HG03575 (cell line): ENCODE measurements at regions not wholly inside any gene's neighbourhood (a gene's known extent, or its start where the extent isn't known, plus 50 kb on each side); places are given as distances from the start of the nearest gene placed in this dataset.

Source experiments
- ATAC-seq: cut with Tn5 transposase; IDR thresholded peaks from one replicate; pipeline ENCODE4 v1.9.1; 2021; ENCODE audit not compliant: unreplicated experiment, insufficient number of reproducible peaks, low FRiP score; ENCODE audit errors: extremely low read depth

GRCh38 chr3:72319194-72320094, 528.8 kb downstream of the SHQ1 start:
- ATAC-seq, result no peak

GRCh38 chr3:72318504-72319193, 529.6 kb downstream of the SHQ1 start:
- no peak for ATAC-seq

- ATAC-seq, result no peak
Measured at GRCh38 chr3:72317491-72317890, 530.8 kb downstream of the SHQ1 start.

- ATAC-seq, result no peak
Measured at GRCh38 chr3:72316501-72317279, 531.6 kb downstream of the SHQ1 start.

GRCh38 chr3:72313308-72313707, 528.4 kb upstream of the PROK2 start:
- ATAC-seq, result no peak

- ATAC-seq, result peak; percentile 47
Measured at GRCh38 chr3:72312339-72312738, 527.4 kb upstream of the PROK2 start.

- ATAC-seq, result no peak
Measured at GRCh38 chr3:72311425-72311824, 526.5 kb upstream of the PROK2 start.

- peak; percentile 79 for ATAC-seq
Measured at GRCh38 chr3:72310419-72311380, 525.8 kb upstream of the PROK2 start.

GRCh38 chr3:72309661-72310418, 524.9 kb upstream of the PROK2 start:
- no peak for ATAC-seq

- ATAC-seq, result no peak
Measured at GRCh38 chr3:72308641-72309040, 523.7 kb upstream of the PROK2 start.

- no peak for ATAC-seq
Measured at GRCh38 chr3:72307438-72308115, 522.6 kb upstream of the PROK2 start.

- ATAC-seq, result no peak
Measured at GRCh38 chr3:72306800-72307341, 521.9 kb upstream of the PROK2 start.

GRCh38 chr3:72303926-72304325, 519.0 kb upstream of the PROK2 start:
- no peak for ATAC-seq

- ATAC-seq, result no peak
Measured at GRCh38 chr3:72301779-72302178, 516.8 kb upstream of the PROK2 start.

- no peak for ATAC-seq
Measured at GRCh38 chr3:72300621-72301020, 515.7 kb upstream of the PROK2 start.

- ATAC-seq, result no peak
Measured at GRCh38 chr3:72299823-72300222, 514.9 kb upstream of the PROK2 start.

- ATAC-seq, result no peak
Measured at GRCh38 chr3:72299321-72299802, 514.4 kb upstream of the PROK2 start.
